ENCODE measurements at regions not wholly inside any gene's neighbourhood (a gene's known extent, or its start where the extent isn't known, plus 50 kb on each side); places are given as distances from the start of the nearest gene placed in this dataset.

- TF ChIP-seq CTCF (IDR thresholded peaks at IDR 0.05; ENCODE audit: low read depth, low read length) (no peak), POLR2A (IDR thresholded peaks at IDR 0.05; ENCODE audit: extremely low read depth, insufficient read length) (no peak), MAX (IDR thresholded peaks at IDR 0.05; ENCODE audit: low read depth, low read length) (no peak), MYC (IDR thresholded peaks at IDR 0.05; ENCODE audit: low read depth, low read length) (no peak)
Observed at GRCh38 chrX:20514358-20514757, 247.6 kb upstream of the RPS6KA3 start.

All from NB4 (cell line).